H1 (cell line): ENCODE measurements at regions not wholly inside any gene's neighbourhood (a gene's known extent, or its start where the extent isn't known, plus 50 kb on each side); places are given as distances from the start of the nearest gene placed in this dataset.

ENCODE experiments used
- CTCF ChIA-PET: fragments of 300-600 bp; sonication (Branson Sonifier 250); formaldehyde crosslinking; loops from one replicate; lab custom pipeline; 2021; ENCODE audit not compliant: partially characterized antibody; lab: Charles Lee
- POLR2A ChIA-PET: fragments of 300-600 bp; sonication (Branson Sonifier 250); formaldehyde crosslinking; loops from one replicate; lab custom pipeline; 2021; ENCODE audit warnings: inconsistent platforms; ENCODE audit not compliant: partially characterized antibody; lab: Charles Lee
- DNase-seq, 2 experiments: peaks; one replicate each; pipeline versions ENCODE4 v3.0.0 to v3.0.0-alpha.2; 2010 to 2022; ENCODE audit warnings: low spot score in 2 of 2, low read depth in 1 of 2, mixed read lengths in 1 of 2
- FAIRE-seq: peaks from 2 replicates; lab custom pipeline; 2011; peaks lifted over from hg19 to GRCh38; lab: Jason Lieb, UNC
- H2AFZ ChIP-seq: 2 replicates; pipeline ENCODE4 v1.8.1; 2012; ENCODE audit warnings: low read length, inconsistent platforms
- H2AK5ac ChIP-seq: 2 replicates; pipeline ENCODE4 v1.6.1; 2013; ENCODE audit warnings: low read depth, low read length
- H2BK120ac ChIP-seq: replicated peaks from 2 replicates; pipeline ENCODE3; 2013; ENCODE audit warnings: low read depth, low read length, inconsistent platforms
- H2BK12ac ChIP-seq: 2 replicates; pipeline ENCODE4 v1.6.1; 2013; ENCODE audit warnings: low read depth, low read length
- H2BK15ac ChIP-seq: 2 replicates; pipeline ENCODE4 v1.6.1; 2013; ENCODE audit warnings: low read length
- H2BK20ac ChIP-seq: 2 replicates; pipeline ENCODE4 v1.6.1; 2013; ENCODE audit warnings: low read length
- H2BK5ac ChIP-seq: 2 replicates; pipeline ENCODE4 v1.6.1; 2013; ENCODE audit warnings: low read depth, low read length
- H3K14ac ChIP-seq: 2 replicates; pipeline ENCODE4 v1.6.1; 2013; ENCODE audit warnings: inconsistent platforms; ENCODE audit not compliant: insufficient read length
- H3K18ac ChIP-seq: 2 replicates; pipeline ENCODE4 v1.6.1; 2013; ENCODE audit warnings: low read length; ENCODE audit errors: extremely low read depth
- H3K23ac ChIP-seq: 2 replicates; pipeline ENCODE4 v1.6.1; 2013; ENCODE audit warnings: inconsistent platforms; ENCODE audit not compliant: insufficient read length
- H3K23me2 ChIP-seq: 2 replicates; pipeline ENCODE4 v1.6.1; 2013; ENCODE audit warnings: low read depth, low read length
- H3K27ac ChIP-seq: 2 replicates; pipeline ENCODE4 v1.6.1; 2011; ENCODE audit warnings: low read depth, low read length, inconsistent platforms
- H3K27me3 ChIP-seq, 4 experiments: replicated peaks in 1 of 4; 1 replicate in 1 of 4; 2 replicates in 3 of 4; pipeline versions ENCODE4 v1.6.1 to v1.8.1; 2011 to 2013; ENCODE audit warnings: low read length in 3 of 4, mild to moderate bottlenecking in 3 of 4, inconsistent platforms in 2 of 4, mixed read lengths in 2 of 4, moderate library complexity in 1 of 4; ENCODE audit not compliant: control insufficient read depth in 3 of 4, insufficient read depth in 3 of 4; ENCODE audit errors: extremely low read depth in 1 of 4
- H3K36me3 ChIP-seq, 4 experiments: 2 replicates each; pipeline versions ENCODE4 v1.6.1 to v1.8.1; 2011 to 2013; ENCODE audit warnings: mild to moderate bottlenecking in 4 of 4, low read length in 3 of 4, moderate library complexity in 2 of 4, control low read depth in 1 of 4, inconsistent platforms in 1 of 4; ENCODE audit not compliant: insufficient read depth in 4 of 4, control insufficient read depth in 2 of 4
- H3K4ac ChIP-seq: replicated peaks from 2 replicates; pipeline ENCODE3; 2013; ENCODE audit warnings: low read length, low read depth, mixed read lengths, inconsistent platforms; ENCODE audit not compliant: insufficient read length
- H3K4me1 ChIP-seq, 4 experiments: replicated peaks in 1 of 4; 1 replicate in 1 of 4; 2 replicates in 3 of 4; pipeline versions ENCODE4 v1.6.1 to v1.8.1; 2011 to 2013; ENCODE audit warnings: low read length in 3 of 4, inconsistent platforms in 2 of 4, mixed read lengths in 1 of 4; ENCODE audit not compliant: insufficient read depth in 4 of 4, control insufficient read depth in 3 of 4
- H3K4me2 ChIP-seq, 2 experiments: 2 replicates each; pipeline versions ENCODE4 v1.6.1 to v1.8.1; 2011 to 2013; ENCODE audit warnings: low read depth in 2 of 2, low read length in 2 of 2, control low read depth in 1 of 2, inconsistent platforms in 1 of 2, mild to moderate bottlenecking in 1 of 2; ENCODE audit not compliant: insufficient read depth in 1 of 2
- H3K4me3 ChIP-seq, 4 experiments: fragments of 200-600, 300-600 bp in 1 of 4; sonication (generic), shearing (Covaris generic), sonication (Bioruptor Twin) in 1 of 4; 2 replicates each; pipeline versions ENCODE4 v1.5.1 to v1.8.1; 2011 to 2016; ENCODE audit warnings: low read length in 4 of 4, low read depth in 3 of 4, control low read depth in 2 of 4, inconsistent platforms in 2 of 4, mild to moderate bottlenecking in 2 of 4, mixed read lengths in 1 of 4, moderate library complexity in 1 of 4; ENCODE audit not compliant: insufficient read depth in 2 of 4; ENCODE audit errors: extremely low read depth in 1 of 4
- H3K56ac ChIP-seq: replicated peaks from 2 replicates; pipeline ENCODE3; 2013; ENCODE audit warnings: low read depth, mild to moderate bottlenecking, mixed read lengths, low read length, inconsistent platforms; ENCODE audit not compliant: insufficient read length
- H3K79me1 ChIP-seq: 2 replicates; pipeline ENCODE4 v1.6.1; 2013; ENCODE audit warnings: low read depth, low read length, control low read depth
- H3K79me2 ChIP-seq, 2 experiments: 2 replicates each; pipeline versions ENCODE4 v1.6.1 to v1.8.1; 2012 to 2013; ENCODE audit warnings: low read length in 2 of 2, mild to moderate bottlenecking in 2 of 2, inconsistent platforms in 1 of 2; ENCODE audit not compliant: insufficient read depth in 2 of 2, control insufficient read depth in 1 of 2
- H3K9ac ChIP-seq, 4 experiments: replicated peaks in 1 of 4; 1 replicate in 1 of 4; 2 replicates in 3 of 4; pipeline versions ENCODE4 v1.6.1 to v1.8.1; 2011 to 2013; ENCODE audit warnings: low read depth in 3 of 4, low read length in 3 of 4, control low read depth in 2 of 4, mild to moderate bottlenecking in 2 of 4, moderate library complexity in 2 of 4, inconsistent platforms in 1 of 4; ENCODE audit errors: extremely low read depth in 1 of 4
- H3K9me3 ChIP-seq, 2 experiments: 2 replicates each; pipeline versions ENCODE4 v1.6.1 to v1.8.1; 2012 to 2013; ENCODE audit warnings: mild to moderate bottlenecking in 2 of 2, moderate library complexity in 2 of 2, control low read depth in 1 of 2, inconsistent platforms in 1 of 2, low read depth in 1 of 2, low read length in 1 of 2, mixed read lengths in 1 of 2; ENCODE audit not compliant: insufficient read depth in 2 of 2
- H4K20me1 ChIP-seq, 2 experiments: replicated peaks in 1 of 2; 2 replicates each; pipeline versions ENCODE3 to v1.8.1; 2011 to 2013; ENCODE audit warnings: inconsistent platforms in 2 of 2, low read length in 2 of 2, mild to moderate bottlenecking in 1 of 2; ENCODE audit not compliant: insufficient read depth in 2 of 2, control insufficient read depth in 1 of 2
- H4K5ac ChIP-seq: 2 replicates; pipeline ENCODE4 v1.6.1; 2013; ENCODE audit warnings: low read length, low read depth, mixed read lengths, inconsistent platforms; ENCODE audit not compliant: insufficient read length
- H4K8ac ChIP-seq: 2 replicates; pipeline ENCODE4 v1.8.0; 2013; ENCODE audit warnings: mild to moderate bottlenecking, moderate library complexity, low read length, inconsistent platforms; ENCODE audit not compliant: insufficient read depth; ENCODE audit errors: extremely low read depth
- H4K91ac ChIP-seq: replicated peaks from 2 replicates; pipeline ENCODE3; 2013; ENCODE audit warnings: low read length, mixed read lengths, inconsistent platforms; ENCODE audit not compliant: insufficient read length
- CBX5 ChIP-seq: fragments of 300-800, 300-1000 bp; sonication (generic); IDR thresholded peaks from 2 replicates; pipeline ENCODE4 v1.7.1; 2016; ENCODE audit warnings: antibody characterized with exemption, low read length, low read depth
- CHD2 ChIP-seq: IDR thresholded peaks from 2 replicates; pipeline ENCODE4 v1.6.1; 2012; ENCODE audit warnings: low read length, improper control_type of control experiment
- GABPA ChIP-seq: IDR thresholded peaks from 2 replicates; pipeline ENCODE4 v1.6.1; 2011; ENCODE audit warnings: mild to moderate bottlenecking, low read length, moderate library complexity, borderline replicate concordance; ENCODE audit not compliant: insufficient read depth
- GTF2F1 ChIP-seq: IDR thresholded peaks from 2 replicates; pipeline ENCODE4 v1.6.1; 2012; ENCODE audit warnings: low read depth, low read length, improper control_type of control experiment, borderline replicate concordance
- JUND ChIP-seq: IDR thresholded peaks from 2 replicates; pipeline ENCODE4 v1.6.1; 2011; ENCODE audit warnings: mild to moderate bottlenecking, improper control_type of control experiment, low read length
- KDM1A ChIP-seq: fragments of 200-600, 300-600 bp; sonication (generic); IDR thresholded peaks from 2 replicates; pipeline ENCODE4 v1.7.1; 2016; ENCODE audit warnings: mild to moderate bottlenecking, low read length, borderline replicate concordance
- POLR2A ChIP-seq, 2 experiments: IDR thresholded peaks; 1 replicate in 1 of 2; 2 replicates in 1 of 2; pipeline ENCODE4 v1.6.1; 2011; ENCODE audit warnings: low read depth in 2 of 2, low read length in 2 of 2, mild to moderate bottlenecking in 2 of 2; ENCODE audit errors: control extremely low read depth in 1 of 2
- RAD21 ChIP-seq, 2 experiments: IDR thresholded peaks in 1 of 2; conservative IDR thresholded peaks in 1 of 2; 2 replicates each; pipeline ENCODE4 v1.6.1; 2011; ENCODE audit warnings: low read depth in 2 of 2, low read length in 2 of 2, improper control_type of control experiment in 1 of 2, inconsistent platforms in 1 of 2, mild to moderate bottlenecking in 1 of 2, moderate library complexity in 1 of 2
- RFX5 ChIP-seq: IDR thresholded peaks from 2 replicates; pipeline ENCODE4 v1.6.1; 2011; ENCODE audit warnings: low read depth, low read length, improper control_type of control experiment, borderline replicate concordance
- SAP30 ChIP-seq: fragments of 300-600 bp; sonication (generic); IDR thresholded peaks from 2 replicates; pipeline ENCODE4 v1.7.1; 2012; ENCODE audit warnings: low read length, moderate library complexity, mild to moderate bottlenecking, inconsistent platforms; ENCODE audit not compliant: insufficient read depth, insufficient replicate concordance
- SIX5 ChIP-seq: IDR thresholded peaks from 2 replicates; pipeline ENCODE4 v1.6.1; 2011; ENCODE audit warnings: mild to moderate bottlenecking, low read depth, low read length
- SUZ12 ChIP-seq: fragments of 200-600 bp; sonication (generic); IDR thresholded peaks from 2 replicates; pipeline ENCODE4 v1.6.1; 2012; ENCODE audit warnings: mild to moderate bottlenecking, inconsistent platforms, low read length, moderate library complexity, mixed read lengths
- TEAD4 ChIP-seq: IDR thresholded peaks from 2 replicates; pipeline ENCODE4 v1.6.1; 2012; ENCODE audit warnings: low read depth, low read length, inconsistent platforms, mixed read lengths
- ZNF274 ChIP-seq: IDR thresholded peaks from 2 replicates; pipeline ENCODE4 v1.7.0; 2012; ENCODE audit warnings: low read length, borderline replicate concordance; ENCODE audit errors: extremely low read depth
- WGBS, 2 experiments: shearing (Covaris generic) in 1 of 2; methylation state at CpG; one replicate each; pipeline versions ENCODE4 v1.1.6 to v1.1.7; 2013 to 2015; ENCODE audit warnings: low lambda C conversion rate in 2 of 2, mixed read lengths in 2 of 2, inconsistent platforms in 1 of 2, low coverage in 1 of 2, missing lambda C conversion rate in 1 of 2; ENCODE audit not compliant: insufficient replicate concordance in 2 of 2, insufficient coverage in 1 of 2, insufficient read length in 1 of 2; ENCODE audit errors: extremely low coverage in 1 of 2, missing lambda C conversion rate in 1 of 2; 5-methylcytosine and 5-hydroxymethylcytosine counted together
- TF ChIP-seq, protein P1 (sequence below): IDR thresholded peaks from 2 replicates; pipeline ENCODE4 v1.6.1; 2012; ENCODE audit warnings: inconsistent platforms

DNA sequence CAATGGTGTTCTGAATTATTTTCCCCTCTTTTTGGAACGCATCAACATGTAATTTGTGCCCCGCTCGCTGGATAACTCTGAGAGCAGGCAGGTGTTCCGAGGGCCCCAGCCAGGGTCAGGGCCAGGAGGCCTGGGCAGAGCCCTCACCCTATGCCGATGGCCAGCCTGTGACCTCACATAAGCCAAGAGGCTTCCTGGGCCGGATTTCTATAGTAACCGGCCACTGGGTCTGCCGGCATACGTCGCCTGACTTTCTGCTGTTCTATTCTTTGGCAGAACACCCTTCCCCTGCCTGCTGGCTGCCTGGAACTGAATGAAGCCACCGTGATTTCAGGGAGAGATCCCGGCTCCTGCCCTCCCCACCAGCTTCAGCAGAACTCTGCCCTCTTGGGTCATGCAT, 375.2 kb downstream of the SHANK2 start:
- H3K9me3 ChIP-seq, result no peaks in the 10 kb centered on the region
- H3K23me2 ChIP-seq, result peaks cover 2% of the 10 kb centered on the region; the same call in 1 of the 2 replicates
- H4K8ac ChIP-seq, result no peak overlapping the region
- ChIA-PET POLR2A (interaction anchor here (0.6 kb wide), 1 partner anchor 879 kb away, joined by 3 read pairs; no protein-coding TSS in a partner anchor), CTCF (interaction anchor here (1.1 to 1.5 kb wide), 2 partner anchors 13 to 64 kb away, joined by 3 read pairs; no protein-coding TSS in a partner anchor)
- peaks cover 4% of the 10 kb centered on the region; the same call in 1 of the 2 replicates for H3K79me1 ChIP-seq
- peaks cover 8 to 21% (median 15%) of the 10 kb centered on the region in 4 experiments for H3K4me1 ChIP-seq
- no peak overlapping the region for H4K91ac ChIP-seq
- TF ChIP-seq POLR2A (IDR thresholded peaks at IDR 0.05; ENCODE audit: control extremely low read depth in 1 of 2, low read depth in 2 of 2, low read length in 2 of 2) (no peak), RAD21 (IDR thresholded peaks at IDR 0.05 in 1 of 2, conservative IDR thresholded peaks at IDR 0.05 in 1 of 2; ENCODE audit: low read depth in 2 of 2, low read length in 2 of 2) (no peak), CHD2 (no peak), JUND (no peak), SUZ12 (no peak), RFX5 (no peak), GABPA (no peak), SIX5 (no peak), KDM1A (no peak), TEAD4 (no peak), ZNF274 (no peak), CBX5 (no peak), SAP30 (no peak), GTF2F1 (no peak)
- TF ChIP-seq, protein P1, sequence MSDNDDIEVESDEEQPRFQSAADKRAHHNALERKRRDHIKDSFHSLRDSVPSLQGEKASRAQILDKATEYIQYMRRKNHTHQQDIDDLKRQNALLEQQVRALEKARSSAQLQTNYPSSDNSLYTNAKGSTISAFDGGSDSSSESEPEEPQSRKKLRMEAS, result no peak
- no peak overlapping the region for H3K56ac ChIP-seq
- H2AFZ ChIP-seq, result no peak overlapping the region
- H4K5ac ChIP-seq, result no peak overlapping the region
- H2BK12ac ChIP-seq, result no peak overlapping the region
- no peak overlapping the region for H2BK120ac ChIP-seq
- no peak overlapping the region for H3K4ac ChIP-seq
- no peaks in the 10 kb centered on the region for H3K79me2 ChIP-seq
- H3K4me3 ChIP-seq, result no peak overlapping the region
- no peak overlapping the region for H3K4me2 ChIP-seq
- no peak overlapping the region for H3K27ac ChIP-seq
- H2AK5ac ChIP-seq, result no peak overlapping the region
- H2BK5ac ChIP-seq, result no peak overlapping the region
- H3K14ac ChIP-seq, result no peak overlapping the region
- H3K36me3 ChIP-seq, result no peaks in the 10 kb centered on the region
- FAIRE-seq, result no peak
- no peak overlapping the region for H3K18ac ChIP-seq
- no peak overlapping the region for H3K23ac ChIP-seq
- peaks cover 5 to 15% of the 10 kb centered on the region in 2 experiments for H4K20me1 ChIP-seq
- no peak for DNase-seq
- 88% methylated on average over 12 of the region's 12 CpGs; no CpG with 5 or more reads in 1 of the 2 experiments for WGBS, 2 experiments
- no peak overlapping the region for H2BK15ac ChIP-seq
- H2BK20ac ChIP-seq, result no peak overlapping the region
- no peaks in the 10 kb centered on the region for H3K27me3 ChIP-seq
- H3K9ac ChIP-seq, result no peak overlapping the region
